HCT116 (cell line): ENCODE measurements at regions not wholly inside any gene's neighbourhood (a gene's known extent, or its start where the extent isn't known, plus 50 kb on each side); places are given as distances from the start of the nearest gene placed in this dataset.

Source experiments
- ATAC-seq: fragments of 200-7000 bp; cut with Tn5 transposase; 2 replicates; pipeline ENCODE4 v1.9.1; 2020; ENCODE audit warnings: mild to moderate bottlenecking, moderate library complexity
- BruUV-seq: library from RNA; stranded (reverse); fragments of 400-500 nt; replicated peaks from 2 replicates; lab custom pipeline; 2021; lab: Mats Ljungman, UMichigan
- CTCF ChIA-PET: fragments of 300-600 bp; sonication (Branson Sonifier 250); formaldehyde crosslinking; loops from one replicate; lab custom pipeline; 2021; ENCODE audit warnings: antibody characterized with exemption; lab: Charles Lee
- POLR2A ChIA-PET: fragments of 300-600, 350-600 bp; sonication (Branson Sonifier 250); formaldehyde crosslinking; loops from one replicate; lab custom pipeline; 2021; ENCODE audit warnings: antibody characterized with exemption; lab: Charles Lee
- RAD21 ChIA-PET, 2 experiments: fragments of 300-600 bp; sonication (Branson Sonifier 250); formaldehyde crosslinking; loops; one replicate each; lab custom pipeline; 2023; ENCODE audit warnings: low total read pairs in 2 of 2; ENCODE audit not compliant: uncharacterized antibody in 2 of 2, unreplicated experiment in 2 of 2, low non-redundant PET in 1 of 2; lab: Charles Lee
- DNase-seq: peaks from one replicate; pipeline ENCODE4 v3.0.0-alpha.2; 2010; ENCODE audit warnings: low read depth, low spot score
- H2AFZ ChIP-seq: fragments of 200-600 bp; shearing (Covaris generic), sonication (generic); 2 replicates; pipeline ENCODE4 v1.6.1; 2017; ENCODE audit warnings: low read depth, mixed run types, mixed read lengths, antibody characterized with exemption, low read length; ENCODE audit not compliant: poor library complexity, severe bottlenecking
- H3K27ac ChIP-seq: 2 replicates; pipeline ENCODE4 v1.5.1; 2012; ENCODE audit warnings: low read depth, low read length
- H3K27me3 ChIP-seq: fragments of 200-600 bp; sonication (generic); 2 replicates; pipeline ENCODE4 v1.6.1; 2016; ENCODE audit warnings: mixed run types, low read length, mixed read lengths; ENCODE audit not compliant: insufficient read depth
- H3K36me3 ChIP-seq, 2 experiments: fragments of 200-500 bp in 1 of 2; fragments of 200-600 bp in 1 of 2; sonication (Bioruptor generic) in 1 of 2; sonication (generic) in 1 of 2; 2 replicates each; pipeline versions ENCODE4 v1.5.1 to v1.6.1; 2014 to 2016; ENCODE audit warnings: low read length in 2 of 2, inconsistent platforms in 1 of 2, mixed read lengths in 1 of 2, mixed run types in 1 of 2; ENCODE audit not compliant: insufficient read depth in 2 of 2, control insufficient read depth in 1 of 2
- H3K4me1 ChIP-seq, 2 experiments: fragments of 200-600 bp in 1 of 2; sonication (generic) in 1 of 2; 2 replicates each; pipeline versions ENCODE4 v1.5.1 to v1.6.1; 2012 to 2017; ENCODE audit warnings: low read length in 2 of 2, inconsistent platforms in 1 of 2, mild to moderate bottlenecking in 1 of 2, mixed read lengths in 1 of 2, mixed run types in 1 of 2, moderate library complexity in 1 of 2; ENCODE audit not compliant: insufficient read depth in 2 of 2, control insufficient read depth in 1 of 2
- H3K4me2 ChIP-seq: fragments of 200-600 bp; sonication (generic); 2 replicates; pipeline ENCODE4 v1.6.1; 2017; ENCODE audit warnings: mixed run types, low read length, mixed read lengths
- H3K4me3 ChIP-seq, 2 experiments: fragments of 200-600 bp in 1 of 2; sonication (generic) in 1 of 2; replicated peaks in 1 of 2; 2 replicates each; pipeline ENCODE4 v1.5.1; 2011 to 2016; ENCODE audit warnings: low read length in 2 of 2, control low read depth in 1 of 2, low read depth in 1 of 2, mild to moderate bottlenecking in 1 of 2, mixed read lengths in 1 of 2, mixed run types in 1 of 2
- H3K79me2 ChIP-seq: fragments of 200-600 bp; sonication (generic); 2 replicates; pipeline ENCODE4 v1.6.1; 2017; ENCODE audit warnings: mild to moderate bottlenecking, mixed run types, low read length, moderate library complexity, mixed read lengths; ENCODE audit not compliant: insufficient read depth
- H3K9ac ChIP-seq: fragments of 200-600 bp; sonication (generic); 2 replicates; pipeline ENCODE4 v1.6.1; 2016; ENCODE audit warnings: low read length, mixed read lengths
- H3K9me2 ChIP-seq: fragments of 200-600 bp; sonication (generic), shearing (Covaris generic); 2 replicates; pipeline ENCODE4 v1.6.1; 2017; ENCODE audit warnings: mixed run types, mild to moderate bottlenecking, moderate library complexity; ENCODE audit not compliant: insufficient read depth
- H3K9me3 ChIP-seq, 2 experiments: fragments of 200-500 bp in 1 of 2; fragments of 200-600 bp in 1 of 2; sonication (Bioruptor generic) in 1 of 2; sonication (generic) in 1 of 2; 2 replicates each; pipeline ENCODE4 v1.6.1; 2014 to 2017; ENCODE audit warnings: low read length in 2 of 2, mixed read lengths in 2 of 2, inconsistent platforms in 1 of 2, low read depth in 1 of 2, mild to moderate bottlenecking in 1 of 2, mixed run types in 1 of 2, moderate library complexity in 1 of 2; ENCODE audit not compliant: control insufficient read depth in 1 of 2, insufficient read depth in 1 of 2
- H4K20me1 ChIP-seq: fragments of 200-600 bp; sonication (generic), shearing (Covaris generic); 2 replicates; pipeline ENCODE4 v1.6.1; 2017; ENCODE audit warnings: mixed run types, mild to moderate bottlenecking, moderate library complexity; ENCODE audit not compliant: insufficient read depth
- CBX3 ChIP-seq: IDR thresholded peaks from 2 replicates; pipeline ENCODE4 v1.6.1; 2012; ENCODE audit warnings: low read depth
- CEBPB ChIP-seq: IDR thresholded peaks from 2 replicates; pipeline ENCODE4 v1.6.1; 2012; ENCODE audit warnings: low read depth
- ELF1 ChIP-seq: IDR thresholded peaks from 2 replicates; pipeline ENCODE4 v1.6.1; 2012; ENCODE audit warnings: low read depth, borderline replicate concordance
- EZH2phosphoT487 ChIP-seq: fragments of 200-600 bp; IDR thresholded peaks from 2 replicates; pipeline ENCODE4 v1.6.1; 2018; ENCODE audit warnings: antibody characterized with exemption, borderline replicate concordance
- FOSL1 ChIP-seq: IDR thresholded peaks from 2 replicates; pipeline ENCODE4 v1.6.1; 2012; ENCODE audit warnings: low read depth
- JUND ChIP-seq: IDR thresholded peaks from 2 replicates; pipeline ENCODE4 v1.6.1; 2012
- MAX ChIP-seq: IDR thresholded peaks from 2 replicates; pipeline ENCODE4 v1.6.1; 2012
- POLR2AphosphoS5 ChIP-seq: IDR thresholded peaks from 2 replicates; pipeline ENCODE4 v1.6.1; 2011; ENCODE audit warnings: mild to moderate bottlenecking, low read depth, low read length, moderate library complexity
- RAD21 ChIP-seq: IDR thresholded peaks from 2 replicates; pipeline ENCODE4 v1.6.1; 2012; ENCODE audit warnings: low read depth, mild to moderate bottlenecking
- SIN3A ChIP-seq: IDR thresholded peaks from 2 replicates; pipeline ENCODE4 v1.6.1; 2012; ENCODE audit warnings: low read depth
- SP1 ChIP-seq: IDR thresholded peaks from 2 replicates; pipeline ENCODE4 v1.6.1; 2012; ENCODE audit warnings: low read depth
- SRF ChIP-seq: IDR thresholded peaks from 2 replicates; pipeline ENCODE4 v1.6.1; 2012; ENCODE audit warnings: low read depth
- TCF7L2 ChIP-seq: IDR thresholded peaks from 2 replicates; pipeline ENCODE4 v1.7.0; 2011; ENCODE audit warnings: borderline replicate concordance, inconsistent platforms; ENCODE audit not compliant: insufficient read depth, insufficient read length; ENCODE audit errors: extremely low read depth
- YY1 ChIP-seq: IDR thresholded peaks from 2 replicates; pipeline ENCODE4 v1.6.1; 2011; ENCODE audit warnings: low read length, low read depth, moderate library complexity, mild to moderate bottlenecking; ENCODE audit not compliant: insufficient replicate concordance; ENCODE audit errors: extremely low read depth
- ZFX ChIP-seq: fragments of 450-650 bp; IDR thresholded peaks from 2 replicates; pipeline ENCODE4 v1.6.1; 2017
- ZNF274 ChIP-seq: fragments of 200-500 bp; sonication (Bioruptor generic); IDR thresholded peaks from 2 replicates; pipeline ENCODE4 v1.6.1; 2014; ENCODE audit warnings: mild to moderate bottlenecking, low read depth, low read length, inconsistent platforms
- intact Hi-C: fragments of 100-400 bp; cut with micrococcal nuclease; formaldehyde crosslinking; loops from 2 replicates; pipeline ENCODE4 v1.10.0; 2022
- TF ChIP-seq, protein P1 (sequence below), 3 experiments: fragments of 200-600 bp in 1 of 3; sonication (generic) in 1 of 3; IDR thresholded peaks in 2 of 3; conservative IDR thresholded peaks in 1 of 3; 2 replicates each; pipeline ENCODE4 v1.5.1; 2012 to 2017; ENCODE audit warnings: low read depth in 2 of 3, low read length in 2 of 3, antibody characterized with exemption in 1 of 3, borderline replicate concordance in 1 of 3, control low read depth in 1 of 3, mild to moderate bottlenecking in 1 of 3, mixed read lengths in 1 of 3, mixed run types in 1 of 3, moderate library complexity in 1 of 3; ENCODE audit not compliant: insufficient read depth in 1 of 3
- TF ChIP-seq, protein P2 (sequence below): IDR thresholded peaks from 2 replicates; pipeline ENCODE4 v1.6.1; 2011; ENCODE audit warnings: mild to moderate bottlenecking, low read length, moderate library complexity; ENCODE audit not compliant: insufficient replicate concordance; ENCODE audit errors: extremely low read depth
- TF ChIP-seq, protein P3 (sequence below): IDR thresholded peaks from 2 replicates; pipeline ENCODE4 v1.6.1; 2012; ENCODE audit warnings: low read depth

DNA sequence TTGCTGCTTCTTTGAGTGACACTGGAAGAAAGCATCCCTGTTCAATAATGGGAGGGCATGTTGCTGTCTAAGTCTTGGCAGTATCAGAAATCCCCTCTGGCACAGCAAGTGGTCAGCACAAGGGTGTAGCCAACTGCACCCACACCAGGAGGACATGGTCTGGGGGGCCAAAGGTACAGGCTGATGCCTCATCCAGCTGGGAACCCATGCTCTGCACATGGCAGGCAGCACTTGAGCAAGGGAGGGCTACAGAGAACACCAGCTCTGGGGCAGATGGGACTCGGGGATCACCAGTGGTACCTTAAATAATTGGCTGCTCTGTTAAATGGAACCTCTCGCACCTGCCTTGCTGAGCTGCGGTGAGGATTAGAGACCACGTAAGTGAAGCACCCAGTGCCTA, 265.2 kb downstream of the SYK start:
- H3K9me3 ChIP-seq = no peaks in the 10 kb centered on the region
- H4K20me1 ChIP-seq = no peaks in the 10 kb centered on the region
- intact Hi-C loops = no loop called here
- RAD21 ChIA-PET = no interaction called here
- no peak overlapping the region for H2AFZ ChIP-seq
- peaks cover 12 to 15% of the 10 kb centered on the region in 2 experiments for H3K4me1 ChIP-seq
- BruUV-seq = no TSS peak
- H3K4me3 ChIP-seq = no peak overlapping the region
- CTCF ChIA-PET = no interaction called here
- H3K27me3 ChIP-seq = no peaks in the 10 kb centered on the region
- H3K36me3 ChIP-seq = no peaks in the 10 kb centered on the region
- H3K9ac ChIP-seq = no peak overlapping the region
- H3K27ac ChIP-seq = no peak overlapping the region
- no peak overlapping the region for H3K4me2 ChIP-seq
- POLR2A ChIA-PET = no interaction called here
- TF ChIP-seq RAD21 = no peak
- no peak for TF ChIP-seq MAX
- TF ChIP-seq CBX3 = no peak
- TF ChIP-seq SRF = no peak
- TF ChIP-seq YY1 = no peak
- TF ChIP-seq, protein P1, sequence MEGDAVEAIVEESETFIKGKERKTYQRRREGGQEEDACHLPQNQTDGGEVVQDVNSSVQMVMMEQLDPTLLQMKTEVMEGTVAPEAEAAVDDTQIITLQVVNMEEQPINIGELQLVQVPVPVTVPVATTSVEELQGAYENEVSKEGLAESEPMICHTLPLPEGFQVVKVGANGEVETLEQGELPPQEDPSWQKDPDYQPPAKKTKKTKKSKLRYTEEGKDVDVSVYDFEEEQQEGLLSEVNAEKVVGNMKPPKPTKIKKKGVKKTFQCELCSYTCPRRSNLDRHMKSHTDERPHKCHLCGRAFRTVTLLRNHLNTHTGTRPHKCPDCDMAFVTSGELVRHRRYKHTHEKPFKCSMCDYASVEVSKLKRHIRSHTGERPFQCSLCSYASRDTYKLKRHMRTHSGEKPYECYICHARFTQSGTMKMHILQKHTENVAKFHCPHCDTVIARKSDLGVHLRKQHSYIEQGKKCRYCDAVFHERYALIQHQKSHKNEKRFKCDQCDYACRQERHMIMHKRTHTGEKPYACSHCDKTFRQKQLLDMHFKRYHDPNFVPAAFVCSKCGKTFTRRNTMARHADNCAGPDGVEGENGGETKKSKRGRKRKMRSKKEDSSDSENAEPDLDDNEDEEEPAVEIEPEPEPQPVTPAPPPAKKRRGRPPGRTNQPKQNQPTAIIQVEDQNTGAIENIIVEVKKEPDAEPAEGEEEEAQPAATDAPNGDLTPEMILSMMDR (IDR thresholded peaks at IDR 0.05 in 2 of 3, conservative IDR thresholded peaks at IDR 0.05 in 1 of 3; ENCODE audit: borderline replicate concordance in 1 of 3, insufficient read depth in 1 of 3, low read depth in 2 of 3, low read length in 2 of 3) = no peak
- no peak for TF ChIP-seq SP1
- TF ChIP-seq EZH2phosphoT487 = no peak
- no peak for TF ChIP-seq TCF7L2
- TF ChIP-seq, protein P2, sequence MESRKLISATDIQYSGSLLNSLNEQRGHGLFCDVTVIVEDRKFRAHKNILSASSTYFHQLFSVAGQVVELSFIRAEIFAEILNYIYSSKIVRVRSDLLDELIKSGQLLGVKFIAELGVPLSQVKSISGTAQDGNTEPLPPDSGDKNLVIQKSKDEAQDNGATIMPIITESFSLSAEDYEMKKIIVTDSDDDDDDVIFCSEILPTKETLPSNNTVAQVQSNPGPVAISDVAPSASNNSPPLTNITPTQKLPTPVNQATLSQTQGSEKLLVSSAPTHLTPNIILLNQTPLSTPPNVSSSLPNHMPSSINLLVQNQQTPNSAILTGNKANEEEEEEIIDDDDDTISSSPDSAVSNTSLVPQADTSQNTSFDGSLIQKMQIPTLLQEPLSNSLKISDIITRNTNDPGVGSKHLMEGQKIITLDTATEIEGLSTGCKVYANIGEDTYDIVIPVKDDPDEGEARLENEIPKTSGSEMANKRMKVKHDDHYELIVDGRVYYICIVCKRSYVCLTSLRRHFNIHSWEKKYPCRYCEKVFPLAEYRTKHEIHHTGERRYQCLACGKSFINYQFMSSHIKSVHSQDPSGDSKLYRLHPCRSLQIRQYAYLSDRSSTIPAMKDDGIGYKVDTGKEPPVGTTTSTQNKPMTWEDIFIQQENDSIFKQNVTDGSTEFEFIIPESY = no peak
- TF ChIP-seq ELF1 = no peak
- TF ChIP-seq, protein P3, sequence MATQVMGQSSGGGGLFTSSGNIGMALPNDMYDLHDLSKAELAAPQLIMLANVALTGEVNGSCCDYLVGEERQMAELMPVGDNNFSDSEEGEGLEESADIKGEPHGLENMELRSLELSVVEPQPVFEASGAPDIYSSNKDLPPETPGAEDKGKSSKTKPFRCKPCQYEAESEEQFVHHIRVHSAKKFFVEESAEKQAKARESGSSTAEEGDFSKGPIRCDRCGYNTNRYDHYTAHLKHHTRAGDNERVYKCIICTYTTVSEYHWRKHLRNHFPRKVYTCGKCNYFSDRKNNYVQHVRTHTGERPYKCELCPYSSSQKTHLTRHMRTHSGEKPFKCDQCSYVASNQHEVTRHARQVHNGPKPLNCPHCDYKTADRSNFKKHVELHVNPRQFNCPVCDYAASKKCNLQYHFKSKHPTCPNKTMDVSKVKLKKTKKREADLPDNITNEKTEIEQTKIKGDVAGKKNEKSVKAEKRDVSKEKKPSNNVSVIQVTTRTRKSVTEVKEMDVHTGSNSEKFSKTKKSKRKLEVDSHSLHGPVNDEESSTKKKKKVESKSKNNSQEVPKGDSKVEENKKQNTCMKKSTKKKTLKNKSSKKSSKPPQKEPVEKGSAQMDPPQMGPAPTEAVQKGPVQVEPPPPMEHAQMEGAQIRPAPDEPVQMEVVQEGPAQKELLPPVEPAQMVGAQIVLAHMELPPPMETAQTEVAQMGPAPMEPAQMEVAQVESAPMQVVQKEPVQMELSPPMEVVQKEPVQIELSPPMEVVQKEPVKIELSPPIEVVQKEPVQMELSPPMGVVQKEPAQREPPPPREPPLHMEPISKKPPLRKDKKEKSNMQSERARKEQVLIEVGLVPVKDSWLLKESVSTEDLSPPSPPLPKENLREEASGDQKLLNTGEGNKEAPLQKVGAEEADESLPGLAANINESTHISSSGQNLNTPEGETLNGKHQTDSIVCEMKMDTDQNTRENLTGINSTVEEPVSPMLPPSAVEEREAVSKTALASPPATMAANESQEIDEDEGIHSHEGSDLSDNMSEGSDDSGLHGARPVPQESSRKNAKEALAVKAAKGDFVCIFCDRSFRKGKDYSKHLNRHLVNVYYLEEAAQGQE = no peak
- TF ChIP-seq FOSL1 = no peak
- TF ChIP-seq ZNF274 = no peak
- no peak for TF ChIP-seq ZFX
- TF ChIP-seq CEBPB = no peak
- no peak for TF ChIP-seq SIN3A
- TF ChIP-seq JUND = no peak
- no peak for TF ChIP-seq POLR2AphosphoS5
- ATAC-seq = no peak
- H3K79me2 ChIP-seq = no peaks in the 10 kb centered on the region
- no peak for DNase-seq
- H3K9me2 ChIP-seq = no peaks in the 10 kb centered on the region
